PC-3 (cell line): ENCODE measurements at regions not wholly inside any gene's neighbourhood (a gene's known extent, or its start where the extent isn't known, plus 50 kb on each side); places are given as distances from the start of the nearest gene placed in this dataset.

Experiments used
- CTCF ChIP-seq: fragments of 300-600 bp; sonication (generic); conservative IDR thresholded peaks from 2 replicates; pipeline ENCODE4 v1.5.1; 2017; ENCODE audit warnings: antibody characterized with exemption, low read depth, mild to moderate bottlenecking, low read length
- EZH2 ChIP-seq: fragments of 300-600 bp; sonication (generic); IDR thresholded peaks from one replicate; pipeline ENCODE4 v1.6.1; 2017; ENCODE audit warnings: antibody characterized with exemption, mild to moderate bottlenecking, low read length; ENCODE audit not compliant: unreplicated experiment
- EZH2phosphoT487 ChIP-seq: fragments of 300-600 bp; sonication (generic); IDR thresholded peaks from 2 replicates; pipeline ENCODE4 v1.6.1; 2018; ENCODE audit warnings: mild to moderate bottlenecking, antibody characterized with exemption, low read length, borderline replicate concordance

- TF ChIP-seq CTCF (no peak), EZH2 (no peak), EZH2phosphoT487 (no peak)
Measured at GRCh38 chr1:79945391-79945790, 938.9 kb upstream of the ADGRL4 start.
